ENCODE measurements at regions not wholly inside any gene's neighbourhood (a gene's known extent, or its start where the extent isn't known, plus 50 kb on each side); places are given as distances from the start of the nearest gene placed in this dataset.

DNA sequence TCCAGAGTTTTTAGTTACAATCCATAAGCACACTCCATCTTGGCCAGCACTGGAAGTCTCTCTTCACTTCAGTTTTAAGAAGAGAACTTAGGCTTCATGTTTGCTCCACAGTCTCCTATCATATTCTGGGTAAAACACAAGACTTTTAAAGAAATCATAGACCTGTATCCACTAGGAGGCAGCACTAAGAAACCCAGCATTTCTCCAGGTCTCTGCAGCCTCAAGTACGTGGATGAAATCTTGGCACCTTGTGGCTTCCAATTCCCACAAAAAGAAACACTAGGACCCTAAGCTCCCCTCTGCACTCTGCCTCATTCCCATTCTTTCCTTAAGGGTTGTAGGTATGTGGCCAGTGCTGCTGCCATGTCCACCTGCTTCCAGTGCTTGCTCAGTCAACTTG lies 367.3 kb upstream of the CASK start:
- TF ChIP-seq CTCF (IDR thresholded peaks at IDR 0.05) (peak in 1 of 6 experiments; percentile 19), POLR2A (IDR thresholded peaks at IDR 0.05) (no peak)
